Left ventricle myocardium inferior (tissue), 1 donor: ENCODE measurements at regions not wholly inside any gene's neighbourhood (a gene's known extent, or its start where the extent isn't known, plus 50 kb on each side); places are given as distances from the start of the nearest gene placed in this dataset.

Source experiments
- DNase-seq: peaks from one replicate; pipeline ENCODE4 v3.0.0-alpha.2; 2020
- H3K27ac ChIP-seq: fragments of 200-600 bp; replicated peaks from 2 replicates; pipeline ENCODE4 v1.8.0; 2021
- H3K27me3 ChIP-seq: fragments of 200-600 bp; 2 replicates; pipeline ENCODE4 v1.8.0; 2021; ENCODE audit warnings: low read depth
- H3K36me3 ChIP-seq: fragments of 200-600 bp; 2 replicates; pipeline ENCODE4 v1.8.0; 2021
- H3K4me1 ChIP-seq: fragments of 200-600 bp; 2 replicates; pipeline ENCODE4 v1.8.0; 2021
- H3K4me3 ChIP-seq: fragments of 200-600 bp; 2 replicates; pipeline ENCODE4 v1.8.0; 2021; ENCODE audit warnings: mild to moderate bottlenecking, moderate library complexity
- H3K9me3 ChIP-seq: fragments of 200-600 bp; replicated peaks from 2 replicates; pipeline ENCODE4 v1.8.0; 2021
- CTCF ChIP-seq: fragments of 200-600 bp; IDR thresholded peaks from 2 replicates; pipeline ENCODE4 v1.8.0; 2021; ENCODE audit warnings: antibody characterized with exemption, mild to moderate bottlenecking, borderline replicate concordance
- intact Hi-C: fragments of 100-400 bp; cut with micrococcal nuclease; formaldehyde crosslinking; loops from one replicate; pipeline ENCODE4 v1.11.0; 2022
- donor health status: DM: no; HTN: yes; CAD: no; lungs with severe emphysema.

DNA sequence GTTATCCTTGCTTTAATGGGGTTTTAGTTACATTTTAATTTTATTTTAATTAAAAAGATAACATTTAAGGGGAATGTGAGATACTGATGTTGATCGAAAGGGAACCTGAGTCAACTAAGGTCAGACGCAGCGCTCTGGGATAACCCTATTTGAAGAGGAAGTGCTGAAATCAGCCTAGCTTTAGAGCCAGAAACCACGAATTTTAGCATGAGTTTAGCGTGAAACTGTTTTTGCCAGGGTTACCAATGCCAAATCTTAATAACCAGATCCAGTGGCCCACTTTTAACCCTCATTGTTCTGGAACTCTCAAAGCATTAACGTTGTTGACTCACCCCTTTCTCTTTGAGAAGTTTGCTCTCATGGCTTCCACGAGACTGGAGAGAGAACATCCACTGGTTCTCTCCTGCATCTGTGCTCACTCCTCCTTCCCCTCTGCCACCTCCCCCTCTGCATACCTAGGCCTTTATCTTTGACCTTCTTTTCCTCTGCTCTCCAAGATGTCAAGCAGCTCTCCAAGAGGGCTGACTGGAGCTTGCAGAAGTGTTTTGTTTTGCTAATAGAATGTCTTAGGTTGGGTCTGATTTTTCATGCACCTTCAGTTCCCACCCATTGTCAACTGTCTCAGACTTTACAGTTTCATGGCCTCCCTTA lies 198.3 kb upstream of the CELF2 start:
- Histone ChIP-seq H3K4me1 (peaks cover 45% of the 10 kb centered on the region), H3K4me3 (no peak overlapping the region), H3K36me3 (no peaks in the 10 kb centered on the region), H3K27ac (peak overlapping the region; percentile 68), H3K27me3 (no peaks in the 10 kb centered on the region), H3K9me3 (no peaks in the 10 kb centered on the region)
- DNase-seq = no peak
- TF ChIP-seq CTCF = no peak
- intact Hi-C loops = no loop called here

GRCh38 chr10:10821926-10822325 lies 195.7 kb upstream of the CELF2 start:
- TF ChIP-seq CTCF = no peak
- Histone ChIP-seq H3K27me3 (no peaks in the 10 kb centered on the region), H3K4me1 (peaks cover 56% of the 10 kb centered on the region), H3K9me3 (no peaks in the 10 kb centered on the region), H3K36me3 (no peaks in the 10 kb centered on the region), H3K4me3 (no peak overlapping the region), H3K27ac (peak overlapping the region; percentile 87)
- DNase-seq = no peak
- intact Hi-C loops = no loop called here

DNA sequence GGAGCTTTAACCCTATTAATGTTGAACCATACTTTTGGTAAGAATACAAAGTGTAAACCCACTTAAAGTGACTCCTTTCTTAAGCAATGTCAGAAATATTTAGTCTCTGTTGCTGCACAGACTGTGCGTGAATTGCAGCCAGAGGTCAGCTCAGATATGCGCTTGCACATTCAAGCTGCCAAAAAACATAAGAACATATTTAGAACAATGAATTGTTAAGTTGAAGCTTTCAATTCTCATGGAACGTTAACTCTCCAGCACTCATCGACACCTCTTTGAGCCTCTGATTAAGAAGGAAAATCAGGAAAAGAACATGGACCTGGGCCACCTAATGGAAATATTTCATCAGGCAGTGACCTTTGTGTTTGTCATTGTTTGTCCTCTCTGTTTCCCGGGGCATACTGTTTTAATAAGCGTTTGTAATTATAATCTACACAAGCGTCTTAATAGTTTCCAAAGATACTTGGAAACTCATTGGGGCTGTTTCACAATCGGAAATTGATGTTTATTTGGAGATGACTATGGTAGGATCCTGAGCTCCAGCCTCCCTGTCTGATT lies 193.0 kb upstream of the CELF2 start:
- peaks cover 52% of the 10 kb centered on the region for H3K4me1 ChIP-seq
- peak overlapping the region; percentile 34 for H3K4me3 ChIP-seq
- H3K27ac ChIP-seq = peak overlapping the region; percentile 87
- H3K9me3 ChIP-seq = no peaks in the 10 kb centered on the region
- no peaks in the 10 kb centered on the region for H3K36me3 ChIP-seq
- no peaks in the 10 kb centered on the region for H3K27me3 ChIP-seq
- intact Hi-C loops = no loop called here
- peak; percentile 19 for TF ChIP-seq CTCF
- no peak for DNase-seq

- Histone ChIP-seq H3K36me3 (no peaks in the 10 kb centered on the region), H3K9me3 (no peaks in the 10 kb centered on the region), H3K4me3 (no peak overlapping the region), H3K27me3 (no peaks in the 10 kb centered on the region), H3K27ac (peak overlapping the region; percentile 87), H3K4me1 (peaks cover 65% of the 10 kb centered on the region)
- no peak for DNase-seq
- intact Hi-C loops = no loop called here
- no peak for TF ChIP-seq CTCF
Observed at GRCh38 chr10:10826125-10826524, 191.5 kb upstream of the CELF2 start.

GRCh38 chr10:10828623-10829022 lies 189.0 kb upstream of the CELF2 start:
- intact Hi-C loops = no loop called here
- Histone ChIP-seq H3K4me3 (no peak overlapping the region), H3K27me3 (no peaks in the 10 kb centered on the region), H3K9me3 (peaks cover under 1% of the 10 kb centered on the region), H3K4me1 (peaks cover 48% of the 10 kb centered on the region), H3K27ac (no peak overlapping the region), H3K36me3 (no peaks in the 10 kb centered on the region)
- no peak for DNase-seq
- TF ChIP-seq CTCF = no peak
